ENCODE measurements at regions not wholly inside any gene's neighbourhood (a gene's known extent, or its start where the extent isn't known, plus 50 kb on each side); places are given as distances from the start of the nearest gene placed in this dataset.
"Not testable (repeated sequence)": the region's sequence is repeated elsewhere in the genome, so short reads cannot be mapped to it uniquely, and the experiment has no call there.

GRCh38 chr1:69110851-69111250 is 456.9 kb upstream of the LRRC7 start:
- DNase-seq (no peak), ATAC-seq (no peak)
- H3K4me1 ChIP-seq, result no peaks in the 10 kb centered on the region
- intact Hi-C loops (cut with DNase I), result no loop called here
- H3K27ac ChIP-seq, result no peak overlapping the region
- no peaks in the 10 kb centered on the region for H3K36me3 ChIP-seq
- no peaks in the 10 kb centered on the region for H3K27me3 ChIP-seq
- WGBS, 2 donors, result 73 to 75% methylated on average over 1 of the region's 1 CpG
- H3K4me3 ChIP-seq, result no peak overlapping the region
- TF ChIP-seq, protein P1, sequence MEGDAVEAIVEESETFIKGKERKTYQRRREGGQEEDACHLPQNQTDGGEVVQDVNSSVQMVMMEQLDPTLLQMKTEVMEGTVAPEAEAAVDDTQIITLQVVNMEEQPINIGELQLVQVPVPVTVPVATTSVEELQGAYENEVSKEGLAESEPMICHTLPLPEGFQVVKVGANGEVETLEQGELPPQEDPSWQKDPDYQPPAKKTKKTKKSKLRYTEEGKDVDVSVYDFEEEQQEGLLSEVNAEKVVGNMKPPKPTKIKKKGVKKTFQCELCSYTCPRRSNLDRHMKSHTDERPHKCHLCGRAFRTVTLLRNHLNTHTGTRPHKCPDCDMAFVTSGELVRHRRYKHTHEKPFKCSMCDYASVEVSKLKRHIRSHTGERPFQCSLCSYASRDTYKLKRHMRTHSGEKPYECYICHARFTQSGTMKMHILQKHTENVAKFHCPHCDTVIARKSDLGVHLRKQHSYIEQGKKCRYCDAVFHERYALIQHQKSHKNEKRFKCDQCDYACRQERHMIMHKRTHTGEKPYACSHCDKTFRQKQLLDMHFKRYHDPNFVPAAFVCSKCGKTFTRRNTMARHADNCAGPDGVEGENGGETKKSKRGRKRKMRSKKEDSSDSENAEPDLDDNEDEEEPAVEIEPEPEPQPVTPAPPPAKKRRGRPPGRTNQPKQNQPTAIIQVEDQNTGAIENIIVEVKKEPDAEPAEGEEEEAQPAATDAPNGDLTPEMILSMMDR (IDR thresholded peaks at IDR 0.05), result no peak
- no peaks in the 10 kb centered on the region for H3K9me3 ChIP-seq

DNA sequence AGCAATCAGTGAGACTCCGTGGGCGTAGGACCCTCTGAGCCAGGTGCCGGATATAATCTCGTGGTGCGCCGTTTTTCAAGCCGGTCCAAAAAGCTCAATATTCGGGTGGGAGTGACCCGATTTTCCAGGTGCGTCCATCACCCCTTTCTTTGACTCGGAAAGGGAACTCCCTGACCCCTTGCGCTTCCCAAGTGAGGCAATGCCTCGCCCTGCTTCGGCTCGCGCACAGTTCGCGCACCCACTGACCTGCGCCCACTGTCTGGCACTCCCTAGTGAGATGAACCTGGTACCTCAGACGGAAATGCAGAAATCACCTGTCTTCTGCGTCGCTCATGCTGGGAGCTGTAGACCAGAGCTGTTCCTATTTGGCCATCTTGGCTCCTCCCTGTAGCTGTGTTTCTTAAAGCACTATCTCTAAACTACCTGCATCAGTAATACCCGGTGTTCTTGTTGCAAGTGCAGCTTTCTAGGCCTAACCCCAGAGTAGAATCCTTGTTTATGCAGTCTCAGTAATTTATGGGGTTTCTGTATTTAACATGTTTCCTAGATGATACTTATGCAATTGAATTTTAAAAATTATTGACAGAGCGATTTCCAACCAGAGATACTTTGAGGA is 447.5 kb upstream of the LRRC7 start:
- H3K27me3 ChIP-seq; H3K9me3 ChIP-seq; DNase-seq; H3K27ac ChIP-seq; ATAC-seq; H3K4me1 ChIP-seq; H3K4me3 ChIP-seq; intact Hi-C loops (cut with DNase I); H3K36me3 ChIP-seq: not testable (repeated sequence)
- 88 to 89% methylated on average over 23 to 24 of the region's 24 CpGs for WGBS, 2 donors

DNA sequence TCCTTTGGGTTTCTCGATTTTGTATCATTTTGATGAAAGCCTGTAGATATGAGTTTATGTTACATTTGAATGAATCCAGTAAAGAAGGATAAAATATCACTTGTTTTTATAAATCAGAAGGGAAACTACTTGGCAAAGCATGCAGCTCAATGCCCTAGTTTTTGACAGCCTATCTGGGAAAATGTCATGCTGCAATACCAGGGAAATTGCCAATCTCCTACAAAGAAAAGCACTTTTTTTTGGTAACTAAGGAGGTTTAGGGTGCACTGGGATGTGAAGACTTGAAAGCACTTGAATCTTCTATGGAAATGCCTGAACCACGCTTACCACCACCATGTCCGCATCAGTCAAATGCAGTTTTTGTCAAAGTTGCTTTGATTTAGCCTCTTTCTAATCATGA is 446.9 kb upstream of the LRRC7 start:
- ATAC-seq, result no peak
- Histone ChIP-seq H3K9me3 (peaks cover 0 to 4% (median 0%) of the 10 kb centered on the region in 11 donors), H3K4me3 (no peak overlapping the region), H3K27me3 (no peaks in the 10 kb centered on the region), H3K4me1 (peaks cover 0 to 6% (median 0%) of the 10 kb centered on the region in 9 donors), H3K27ac (no peak overlapping the region), H3K36me3 (no peaks in the 10 kb centered on the region)
- WGBS, 2 donors, result 81 to 82% methylated on average over 3 of the region's 3 CpGs
- no peak for DNase-seq
- TF ChIP-seq, protein P1 (IDR thresholded peaks at IDR 0.05), result no peak
- intact Hi-C loops (cut with DNase I), result no loop called here

DNA sequence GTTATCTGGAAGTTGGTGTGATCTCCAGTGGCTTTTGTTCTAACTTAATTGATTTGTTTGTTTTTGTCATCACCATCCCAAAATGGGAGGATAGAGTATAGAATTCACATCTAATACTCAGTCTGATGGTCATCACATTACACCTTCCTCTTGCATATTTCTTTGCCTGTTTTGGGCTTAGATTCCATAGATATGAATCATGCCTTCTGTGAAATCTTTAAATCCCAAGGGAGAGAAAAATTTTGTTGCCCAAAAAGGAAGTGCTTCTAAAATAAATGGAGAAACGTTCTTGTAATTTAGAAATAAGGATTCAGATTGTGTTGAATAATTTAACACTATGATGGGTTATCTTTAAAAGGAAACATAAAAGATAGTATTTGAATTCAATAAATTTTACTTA is 446.0 kb upstream of the LRRC7 start:
- no peak overlapping the region for H3K27ac ChIP-seq
- no peaks in the 10 kb centered on the region for H3K27me3 ChIP-seq
- WGBS, 2 donors, result 34 to 48% methylated on average over 1 of the region's 1 CpG
- ATAC-seq, result no peak
- peaks cover 0 to 4% (median 0%) of the 10 kb centered on the region in 11 donors for H3K9me3 ChIP-seq
- H3K4me1 ChIP-seq, result peaks cover 0 to 6% (median 0%) of the 10 kb centered on the region in 9 donors
- DNase-seq, result no peak
- H3K36me3 ChIP-seq, result no peaks in the 10 kb centered on the region
- TF ChIP-seq, protein P1 (IDR thresholded peaks at IDR 0.05), result no peak
- intact Hi-C loops (cut with DNase I), result no loop called here
- no peak overlapping the region for H3K4me3 ChIP-seq

DNA sequence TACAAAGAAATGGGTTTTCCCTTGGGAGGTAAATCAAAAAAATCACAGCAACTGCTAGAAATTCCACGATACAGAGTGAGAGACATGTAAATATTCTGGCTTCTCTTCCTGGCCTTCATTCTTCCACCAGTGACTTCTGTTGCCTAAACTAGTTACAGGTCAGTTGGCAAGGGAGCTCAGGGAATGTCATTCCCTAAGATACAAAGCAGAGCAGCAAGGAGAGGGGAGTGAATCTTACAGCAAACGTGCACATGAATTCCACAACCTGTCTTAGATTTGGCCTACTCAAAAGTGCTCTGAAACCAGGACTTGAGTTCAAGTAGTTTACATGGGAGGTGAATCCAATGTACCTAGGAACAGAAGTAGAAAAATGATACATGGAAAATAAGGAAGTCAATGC is 445.3 kb upstream of the LRRC7 start:
- peaks cover 0 to 4% (median 0%) of the 10 kb centered on the region in 11 donors for H3K9me3 ChIP-seq
- no peak for DNase-seq
- peaks cover 0 to 6% (median 0%) of the 10 kb centered on the region in 9 donors for H3K4me1 ChIP-seq
- no peaks in the 10 kb centered on the region for H3K36me3 ChIP-seq
- no peak overlapping the region for H3K4me3 ChIP-seq
- intact Hi-C loops (cut with DNase I), result no loop called here
- 23 to 37% methylated on average over 2 of the region's 2 CpGs for WGBS, 2 donors
- TF ChIP-seq, protein P1 (IDR thresholded peaks at IDR 0.05), result no peak
- no peaks in the 10 kb centered on the region for H3K27me3 ChIP-seq
- ATAC-seq, result peak in 1 of 8 donors; percentile 22
- no peak overlapping the region for H3K27ac ChIP-seq

All from heart right ventricle (tissue), 16 donors.